GM23338 (cell line): ENCODE measurements at regions not wholly inside any gene's neighbourhood (a gene's known extent, or its start where the extent isn't known, plus 50 kb on each side); places are given as distances from the start of the nearest gene placed in this dataset.

Source experiments
- ATAC-seq: fragments of 200-7000 bp; cut with Tn5 transposase; 3 replicates; pipeline ENCODE4 v1.9.1; 2020
- DNase-seq: peaks from one replicate; pipeline ENCODE4 v3.0.0-alpha.2; 2015; ENCODE audit warnings: low spot score
- H2AFZ ChIP-seq: fragments of 200-600 bp; sonication (generic); 2 replicates; pipeline ENCODE4 v1.8.0; 2016; ENCODE audit warnings: antibody characterized with exemption, mild to moderate bottlenecking, moderate library complexity
- H3F3A ChIP-seq: fragments of 200-600 bp; sonication (generic); replicated peaks from 2 replicates; pipeline ENCODE4 v1.8.0; 2017; ENCODE audit warnings: antibody characterized with exemption, mixed run types, low read depth
- H3K27ac ChIP-seq: fragments of 200-600 bp; sonication (generic); 2 replicates; pipeline ENCODE4 v1.6.1; 2016; ENCODE audit warnings: low read depth
- H3K27me3 ChIP-seq: fragments of 200-600 bp; sonication (generic); 2 replicates; pipeline ENCODE4 v1.8.0; 2016; ENCODE audit warnings: mild to moderate bottlenecking, mixed run types, moderate library complexity; ENCODE audit not compliant: insufficient read depth
- H3K36me3 ChIP-seq: fragments of 200-600 bp; sonication (generic); 2 replicates; pipeline ENCODE4 v1.8.0; 2016; ENCODE audit warnings: mild to moderate bottlenecking; ENCODE audit not compliant: insufficient read depth
- H3K4me1 ChIP-seq: fragments of 200-600 bp; sonication (generic); 2 replicates; pipeline ENCODE4 v1.8.0; 2016; ENCODE audit warnings: mild to moderate bottlenecking, moderate library complexity; ENCODE audit not compliant: insufficient read depth
- H3K4me2 ChIP-seq: fragments of 200-600 bp; sonication (generic); 2 replicates; pipeline ENCODE4 v1.7.1; 2017; ENCODE audit warnings: mixed run types
- H3K4me3 ChIP-seq: fragments of 200-600 bp; sonication (generic); 2 replicates; pipeline ENCODE4 v1.6.1; 2016; ENCODE audit warnings: mixed run types
- H3K79me2 ChIP-seq: fragments of 200-600 bp; sonication (generic); replicated peaks from 2 replicates; pipeline ENCODE4 v1.8.0; 2017; ENCODE audit warnings: mild to moderate bottlenecking; ENCODE audit not compliant: insufficient read depth
- H3K9me2 ChIP-seq: fragments of 200-600 bp; sonication (generic); 2 replicates; pipeline ENCODE4 v1.8.0; 2017; ENCODE audit not compliant: insufficient read depth
- H4K20me1 ChIP-seq: fragments of 200-600 bp; sonication (generic); replicated peaks from 2 replicates; pipeline ENCODE4 v1.8.0; 2017; ENCODE audit warnings: mild to moderate bottlenecking; ENCODE audit not compliant: insufficient read depth
- H3K27ac Mint-ChIP-seq: 2 replicates; pipeline ENCODE4 v1.8.0; 2020; ENCODE audit warnings: inconsistent platforms, mild to moderate bottlenecking, moderate library complexity, mixed read lengths
- H3K27me3 Mint-ChIP-seq: 3 replicates; pipeline ENCODE4 v1.8.0; 2022; ENCODE audit warnings: low read depth, mild to moderate bottlenecking, moderate library complexity, mixed read lengths, inconsistent platforms; ENCODE audit not compliant: insufficient read depth, poor library complexity
- H3K36me3 Mint-ChIP-seq: 3 replicates; pipeline ENCODE4 v1.8.0; 2021; ENCODE audit warnings: low read depth, mild to moderate bottlenecking, inconsistent platforms, moderate library complexity, mixed read lengths
- H3K4me1 Mint-ChIP-seq: 3 replicates; pipeline ENCODE4 v1.8.0; 2020; ENCODE audit warnings: mild to moderate bottlenecking, inconsistent platforms, mixed read lengths
- H3K4me3 Mint-ChIP-seq: 3 replicates; pipeline ENCODE4 v1.8.0; 2021; ENCODE audit warnings: moderate library complexity, mild to moderate bottlenecking, inconsistent platforms, mixed read lengths
- H3K9me3 Mint-ChIP-seq: 3 replicates; pipeline ENCODE4 v1.8.0; 2020; ENCODE audit warnings: moderate library complexity, mild to moderate bottlenecking, inconsistent platforms, mixed read lengths
- ETS1 ChIP-seq: IDR thresholded peaks from 2 replicates; pipeline ENCODE4 v1.6.1; 2016; ENCODE audit warnings: antibody characterized with exemption
- NANOG ChIP-seq: IDR thresholded peaks from 2 replicates; pipeline ENCODE4 v1.6.1; 2016; ENCODE audit warnings: antibody characterized with exemption, borderline replicate concordance
- POLR2AphosphoS5 ChIP-seq: IDR thresholded peaks from 2 replicates; pipeline ENCODE4 v1.6.1; 2016; ENCODE audit warnings: antibody characterized with exemption, low read depth
- REST ChIP-seq: IDR thresholded peaks from one replicate; pipeline ENCODE4 v1.6.1; 2018; ENCODE audit warnings: antibody characterized with exemption; ENCODE audit not compliant: unreplicated experiment
- STAT1 ChIP-seq: IDR thresholded peaks from one replicate; pipeline ENCODE4 v1.6.1; 2016; ENCODE audit warnings: antibody characterized with exemption; ENCODE audit not compliant: unreplicated experiment
- ZNF114 ChIP-seq: fragments of 250-450 bp; sonication (Bioruptor Pico); IDR thresholded peaks from 2 replicates; pipeline ENCODE4 v1.5.0; 2020; ENCODE audit warnings: mild to moderate bottlenecking, moderate library complexity
- ZNF331 ChIP-seq: fragments of 250-450 bp; sonication (Bioruptor Pico); IDR thresholded peaks from 2 replicates; pipeline ENCODE4 v1.5.0; 2020; ENCODE audit warnings: low read depth, mild to moderate bottlenecking, moderate library complexity
- ZNF462 ChIP-seq: fragments of 250-450 bp; sonication (Bioruptor Pico); IDR thresholded peaks from 2 replicates; pipeline ENCODE4 v1.5.0; 2020; ENCODE audit warnings: mild to moderate bottlenecking, moderate library complexity

- no peak overlapping the region for H3K4me3 ChIP-seq
- Mint-ChIP-seq H3K4me3 (no peak overlapping the region), H3K4me1 (peaks cover 4% of the 10 kb centered on the region; the same call in 1 of the 3 replicates), H3K36me3 (no peaks in the 10 kb centered on the region), H3K9me3 (no peaks in the 10 kb centered on the region; the same call in 2 of the 3 replicates), H3K27ac (no peak overlapping the region), H3K27me3 (peaks cover 13% of the 10 kb centered on the region)
- no peaks in the 10 kb centered on the region for H3F3A ChIP-seq
- H3K9me2 ChIP-seq, result 0 out of 2 replicates have a peak, but pooled peaks cover 12% of the 10 kb centered on the region
- H2AFZ ChIP-seq, result no peak overlapping the region
- no peaks in the 10 kb centered on the region for H3K27me3 ChIP-seq
- ATAC-seq (no peak), DNase-seq (no peak)
- H3K36me3 ChIP-seq, result no peaks in the 10 kb centered on the region
- no peaks in the 10 kb centered on the region for H4K20me1 ChIP-seq
- no peaks in the 10 kb centered on the region for H3K79me2 ChIP-seq
- H3K4me2 ChIP-seq, result no peak overlapping the region
- no peak overlapping the region for H3K27ac ChIP-seq
- peaks cover 2% of the 10 kb centered on the region; the same call in 1 of the 2 replicates for H3K4me1 ChIP-seq
- TF ChIP-seq NANOG (no peak), ETS1 (no peak), POLR2AphosphoS5 (no peak), STAT1 (no peak), ZNF331 (no peak), REST (no peak), ZNF114 (no peak), ZNF462 (CRISPR knock-in tag) (no peak)
These were observed 50.0 kb upstream of the PRELP start for GRCh38 chr1:203425663-203425975.
